Endothelial cell of umbilical vein (primary cell): ENCODE measurements at regions not wholly inside any gene's neighbourhood (a gene's known extent, or its start where the extent isn't known, plus 50 kb on each side); places are given as distances from the start of the nearest gene placed in this dataset.

Experiments used
- CTCF ChIP-seq, 2 donors: IDR thresholded peaks; 1 replicate in 1 of 2; 2 replicates in 1 of 2; pipeline ENCODE4 v1.5.1; 2011; ENCODE audit warnings: low read length in 2 of 2, mild to moderate bottlenecking in 2 of 2, moderate library complexity in 2 of 2, control low read depth in 1 of 2, inconsistent platforms in 1 of 2, low read depth in 1 of 2; ENCODE audit not compliant: insufficient read depth in 1 of 2; ENCODE audit errors: extremely low read depth in 1 of 2
- EZH2 ChIP-seq: IDR thresholded peaks from 2 replicates; pipeline ENCODE4 v1.6.1; 2012; ENCODE audit warnings: borderline replicate concordance, low read depth, mild to moderate bottlenecking, moderate library complexity, low read length, inconsistent platforms; ENCODE audit not compliant: severe bottlenecking
- FOS ChIP-seq: IDR thresholded peaks from 2 replicates; pipeline ENCODE4 v1.6.1; 2011; ENCODE audit warnings: mild to moderate bottlenecking, low read length, moderate library complexity, borderline replicate concordance; ENCODE audit not compliant: insufficient read depth
- JUN ChIP-seq: IDR thresholded peaks from 2 replicates; pipeline ENCODE4 v1.6.1; 2011; ENCODE audit warnings: borderline replicate concordance, low read depth; ENCODE audit not compliant: insufficient read length, insufficient read depth
- MYC ChIP-seq: IDR thresholded peaks from one replicate; pipeline ENCODE4 v1.6.1; 2011; ENCODE audit warnings: mild to moderate bottlenecking, low read depth, low read length
- POLR2AphosphoS5 ChIP-seq: IDR thresholded peaks from 2 replicates; pipeline ENCODE4 v1.6.1; 2012; ENCODE audit warnings: low read depth, mild to moderate bottlenecking, control low read depth, low read length, moderate library complexity; ENCODE audit not compliant: insufficient read depth

GRCh38 chr5:40165789-40166728, 513.7 kb upstream of the PTGER4 start:
- no peak for TF ChIP-seq FOS
- TF ChIP-seq POLR2AphosphoS5: no peak
- peak in 1 of 2 donors; percentile 10 for TF ChIP-seq CTCF (IDR thresholded peaks at IDR 0.05; ENCODE audit: extremely low read depth in 1 of 2, insufficient read depth in 1 of 2, low read depth in 1 of 2, low read length in 2 of 2)
- no peak for TF ChIP-seq EZH2
- TF ChIP-seq MYC: no peak
- TF ChIP-seq JUN: no peak
